Panc1 (cell line): ENCODE measurements at regions not wholly inside any gene's neighbourhood (a gene's known extent, or its start where the extent isn't known, plus 50 kb on each side); places are given as distances from the start of the nearest gene placed in this dataset.
A peak's percentile ranks its signal among the peaks of the same experiment; 100 is the strongest.

ENCODE experiments used
- ATAC-seq: fragments of 200-7000 bp; cut with Tn5 transposase; 2 replicates; pipeline ENCODE4 v1.9.1; 2020; ENCODE audit warnings: mild to moderate bottlenecking, moderate library complexity
- BruUV-seq: library from RNA; stranded (reverse); fragments of 400-500 nt; replicated peaks from 2 replicates; lab custom pipeline; 2021; lab: Mats Ljungman, UMichigan
- CTCF ChIA-PET: fragments of 300-600 bp; sonication (Branson Sonifier 250); formaldehyde crosslinking; loops from one replicate; lab custom pipeline; 2022; ENCODE audit warnings: antibody characterized with exemption; lab: Charles Lee
- POLR2A ChIA-PET: fragments of 300-600 bp; sonication (Branson Sonifier 250); formaldehyde crosslinking; loops from one replicate; lab custom pipeline; 2022; ENCODE audit warnings: antibody characterized with exemption; lab: Charles Lee
- DNase-seq: peaks from one replicate; pipeline ENCODE4 v3.0.0-alpha.2; 2010; ENCODE audit warnings: low read depth, low spot score
- H3K27ac ChIP-seq: 2 replicates; pipeline ENCODE4 v1.5.1; 2011; ENCODE audit warnings: mild to moderate bottlenecking, low read length, inconsistent platforms
- H3K27me3 ChIP-seq: fragments of 200-500 bp; sonication (Bioruptor generic); 2 replicates; pipeline ENCODE4 v1.6.0; 2014; ENCODE audit warnings: low read length, inconsistent platforms; ENCODE audit not compliant: control insufficient read depth, insufficient read depth
- H3K36me3 ChIP-seq: fragments of 200-500 bp; sonication (Bioruptor generic); 2 replicates; pipeline ENCODE4 v1.5.1; 2014; ENCODE audit warnings: inconsistent platforms, mild to moderate bottlenecking, low read length, moderate library complexity; ENCODE audit not compliant: control insufficient read depth, insufficient read depth
- H3K4me1 ChIP-seq: 2 replicates; pipeline ENCODE4 v1.5.1; 2011; ENCODE audit warnings: inconsistent platforms, mild to moderate bottlenecking, low read length, moderate library complexity; ENCODE audit not compliant: control insufficient read depth, insufficient read depth
- H3K4me3 ChIP-seq, 2 experiments: 2 replicates each; pipeline ENCODE4 v1.5.1; 2011 to 2012; ENCODE audit warnings: low read depth in 2 of 2, low read length in 2 of 2, mild to moderate bottlenecking in 2 of 2, inconsistent platforms in 1 of 2, moderate library complexity in 1 of 2
- H3K9me3 ChIP-seq: fragments of 200-500 bp; sonication (Bioruptor generic); 2 replicates; pipeline ENCODE4 v1.5.1; 2014; ENCODE audit warnings: low read depth, mild to moderate bottlenecking, inconsistent platforms, low read length, moderate library complexity; ENCODE audit not compliant: control insufficient read depth, insufficient read depth
- POLR2AphosphoS5 ChIP-seq: IDR thresholded peaks from 2 replicates; pipeline ENCODE4 v1.6.1; 2012; ENCODE audit warnings: mild to moderate bottlenecking, low read depth, low read length, moderate library complexity
- REST ChIP-seq, 2 experiments: IDR thresholded peaks; 2 replicates each; pipeline ENCODE4 v1.6.1; 2011 to 2012; ENCODE audit warnings: low read depth in 2 of 2, control low read depth in 1 of 2, low read length in 1 of 2, mild to moderate bottlenecking in 1 of 2, moderate library complexity in 1 of 2; ENCODE audit not compliant: insufficient read depth in 1 of 2
- SIN3A ChIP-seq: IDR thresholded peaks from 2 replicates; pipeline ENCODE4 v1.6.1; 2012; ENCODE audit warnings: low read depth, mild to moderate bottlenecking, low read length, moderate library complexity, borderline replicate concordance; ENCODE audit not compliant: insufficient read depth
- TCF7L2 ChIP-seq: IDR thresholded peaks from 2 replicates; pipeline ENCODE4 v1.6.1; 2011; ENCODE audit warnings: mild to moderate bottlenecking, low read depth, low read length, inconsistent platforms
- in situ Hi-C: cut with HindIII; loops from 2 replicates; pipeline ENCODE4 v1.10.0; 2016; ENCODE audit warnings: low sequenced_read_pairs, low pct_unique_long_range_greater_than_20kb
- intact Hi-C: fragments of 100-400 bp; cut with micrococcal nuclease; formaldehyde crosslinking; loops from one replicate; pipeline ENCODE4 v1.10.0; 2022; ENCODE audit not compliant: unreplicated experiment
- TF ChIP-seq, protein P1 (sequence below): fragments of 450-650 bp; IDR thresholded peaks from 2 replicates; pipeline ENCODE4 v1.5.1; 2017; ENCODE audit warnings: mild to moderate bottlenecking

- Histone ChIP-seq H3K4me1 (peaks cover 37% of the 10 kb centered on the region), H3K27me3 (no peaks in the 10 kb centered on the region), H3K36me3 (no peaks in the 10 kb centered on the region), H3K27ac (peak overlapping the region; percentile 91), H3K4me3 (no peak overlapping the region), H3K9me3 (peaks cover 13% of the 10 kb centered on the region; the same call in 1 of the 2 replicates)
- intact Hi-C loops: no loop called here
- BruUV-seq: no TSS peak
- DNase-seq (no peak), ATAC-seq (no peak)
- POLR2A ChIA-PET: interaction anchor here (0.7 kb wide), 1 partner anchor 366 kb away, joined by 3 read pairs; no protein-coding TSS in a partner anchor
- CTCF ChIA-PET: no interaction called here
- TF ChIP-seq SIN3A: no peak
- TF ChIP-seq, protein P1, sequence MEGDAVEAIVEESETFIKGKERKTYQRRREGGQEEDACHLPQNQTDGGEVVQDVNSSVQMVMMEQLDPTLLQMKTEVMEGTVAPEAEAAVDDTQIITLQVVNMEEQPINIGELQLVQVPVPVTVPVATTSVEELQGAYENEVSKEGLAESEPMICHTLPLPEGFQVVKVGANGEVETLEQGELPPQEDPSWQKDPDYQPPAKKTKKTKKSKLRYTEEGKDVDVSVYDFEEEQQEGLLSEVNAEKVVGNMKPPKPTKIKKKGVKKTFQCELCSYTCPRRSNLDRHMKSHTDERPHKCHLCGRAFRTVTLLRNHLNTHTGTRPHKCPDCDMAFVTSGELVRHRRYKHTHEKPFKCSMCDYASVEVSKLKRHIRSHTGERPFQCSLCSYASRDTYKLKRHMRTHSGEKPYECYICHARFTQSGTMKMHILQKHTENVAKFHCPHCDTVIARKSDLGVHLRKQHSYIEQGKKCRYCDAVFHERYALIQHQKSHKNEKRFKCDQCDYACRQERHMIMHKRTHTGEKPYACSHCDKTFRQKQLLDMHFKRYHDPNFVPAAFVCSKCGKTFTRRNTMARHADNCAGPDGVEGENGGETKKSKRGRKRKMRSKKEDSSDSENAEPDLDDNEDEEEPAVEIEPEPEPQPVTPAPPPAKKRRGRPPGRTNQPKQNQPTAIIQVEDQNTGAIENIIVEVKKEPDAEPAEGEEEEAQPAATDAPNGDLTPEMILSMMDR: no peak
- TF ChIP-seq REST (IDR thresholded peaks at IDR 0.05; ENCODE audit: insufficient read depth in 1 of 2, low read depth in 2 of 2, low read length in 1 of 2): no peak
- TF ChIP-seq TCF7L2: no peak
- TF ChIP-seq POLR2AphosphoS5: no peak
- in situ Hi-C loops: no loop called here
Measured at GRCh38 chr7:3242398-3242972, 58.6 kb upstream of the SDK1 start.

- BruUV-seq: no TSS peak
- intact Hi-C loops: no loop called here
- in situ Hi-C loops: no loop called here
- peak overlapping the region; percentile 91 for H3K27ac ChIP-seq
- ATAC-seq (peak; percentile 47), DNase-seq (peak; percentile 43)
- H3K4me3 ChIP-seq: peak overlapping the region; percentile 20 to 58
- peaks cover 10% of the 10 kb centered on the region; the same call in 1 of the 2 replicates for H3K9me3 ChIP-seq
- ChIA-PET CTCF (interaction anchor here (0.7 kb wide), 1 partner anchor 669 kb away, joined by 5 read pairs; no protein-coding TSS in a partner anchor), POLR2A (interaction anchor here (0.7 kb wide), 1 partner anchor 350 kb away, joined by 3 read pairs; no protein-coding TSS in a partner anchor)
- TF ChIP-seq POLR2AphosphoS5 (no peak), TCF7L2 (no peak), SIN3A (no peak), REST (IDR thresholded peaks at IDR 0.05; ENCODE audit: insufficient read depth in 1 of 2, low read depth in 2 of 2, low read length in 1 of 2) (no peak)
- TF ChIP-seq, protein P1: no peak
- peaks cover 40% of the 10 kb centered on the region for H3K4me1 ChIP-seq
- H3K27me3 ChIP-seq: no peaks in the 10 kb centered on the region
- H3K36me3 ChIP-seq: no peaks in the 10 kb centered on the region
Measured at GRCh38 chr7:3243256-3243655, 57.8 kb upstream of the SDK1 start.
